Neural cell (in vitro differentiated cells): ENCODE measurements at regions not wholly inside any gene's neighbourhood (a gene's known extent, or its start where the extent isn't known, plus 50 kb on each side); places are given as distances from the start of the nearest gene placed in this dataset.

Experiments
- TF ChIP-seq, protein P1 (sequence below): fragments of 450-650 bp; IDR thresholded peaks from 2 replicates; pipeline ENCODE4 v1.5.1; 2014; ENCODE audit warnings: antibody characterized with exemption, mild to moderate bottlenecking, moderate library complexity; ENCODE audit not compliant: poor library complexity, severe bottlenecking
- TF ChIP-seq, protein P2 (sequence below): IDR thresholded peaks from 2 replicates; pipeline ENCODE4 v1.6.1; 2012; ENCODE audit warnings: borderline replicate concordance

DNA sequence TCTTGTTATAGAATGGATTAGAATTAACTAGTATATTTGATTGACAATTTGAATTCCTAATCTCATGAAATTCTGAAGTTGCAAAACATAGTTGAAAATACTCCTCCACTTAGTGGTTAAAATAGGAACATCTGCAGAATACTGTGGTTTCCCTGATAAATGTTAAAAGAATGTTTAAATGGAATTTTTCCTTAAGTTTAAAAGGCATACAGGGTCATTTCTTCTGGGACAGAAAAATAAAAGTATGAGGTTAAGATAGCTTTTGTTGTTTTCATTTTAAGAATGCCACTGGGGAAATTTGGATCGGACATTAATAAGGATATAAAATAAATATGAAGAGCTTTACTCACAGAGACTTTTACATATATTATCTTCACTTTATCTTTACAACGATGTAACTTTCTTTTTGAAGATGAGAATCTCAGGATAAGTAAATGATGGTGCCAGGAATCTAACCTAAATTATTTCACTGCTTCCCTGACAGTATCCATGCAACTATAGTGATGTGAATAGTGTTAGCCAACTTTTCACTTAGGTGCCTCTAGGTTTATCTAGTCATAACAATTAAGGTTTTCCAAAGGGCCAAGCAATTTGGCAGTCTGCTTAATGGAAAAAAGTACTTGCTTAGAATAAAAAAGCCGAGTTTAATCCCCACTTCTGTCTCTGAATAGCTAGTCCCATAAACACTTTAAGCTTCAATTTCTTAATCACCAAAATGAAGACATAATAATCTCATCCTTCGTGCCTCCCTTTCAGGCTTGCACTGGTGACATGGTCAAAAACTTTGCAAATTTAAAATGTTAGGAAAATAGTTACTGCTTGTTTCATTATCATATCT, 151.8 kb upstream of the STK17B start:
- TF ChIP-seq, protein P1, sequence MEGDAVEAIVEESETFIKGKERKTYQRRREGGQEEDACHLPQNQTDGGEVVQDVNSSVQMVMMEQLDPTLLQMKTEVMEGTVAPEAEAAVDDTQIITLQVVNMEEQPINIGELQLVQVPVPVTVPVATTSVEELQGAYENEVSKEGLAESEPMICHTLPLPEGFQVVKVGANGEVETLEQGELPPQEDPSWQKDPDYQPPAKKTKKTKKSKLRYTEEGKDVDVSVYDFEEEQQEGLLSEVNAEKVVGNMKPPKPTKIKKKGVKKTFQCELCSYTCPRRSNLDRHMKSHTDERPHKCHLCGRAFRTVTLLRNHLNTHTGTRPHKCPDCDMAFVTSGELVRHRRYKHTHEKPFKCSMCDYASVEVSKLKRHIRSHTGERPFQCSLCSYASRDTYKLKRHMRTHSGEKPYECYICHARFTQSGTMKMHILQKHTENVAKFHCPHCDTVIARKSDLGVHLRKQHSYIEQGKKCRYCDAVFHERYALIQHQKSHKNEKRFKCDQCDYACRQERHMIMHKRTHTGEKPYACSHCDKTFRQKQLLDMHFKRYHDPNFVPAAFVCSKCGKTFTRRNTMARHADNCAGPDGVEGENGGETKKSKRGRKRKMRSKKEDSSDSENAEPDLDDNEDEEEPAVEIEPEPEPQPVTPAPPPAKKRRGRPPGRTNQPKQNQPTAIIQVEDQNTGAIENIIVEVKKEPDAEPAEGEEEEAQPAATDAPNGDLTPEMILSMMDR = no peak
- TF ChIP-seq, protein P2, sequence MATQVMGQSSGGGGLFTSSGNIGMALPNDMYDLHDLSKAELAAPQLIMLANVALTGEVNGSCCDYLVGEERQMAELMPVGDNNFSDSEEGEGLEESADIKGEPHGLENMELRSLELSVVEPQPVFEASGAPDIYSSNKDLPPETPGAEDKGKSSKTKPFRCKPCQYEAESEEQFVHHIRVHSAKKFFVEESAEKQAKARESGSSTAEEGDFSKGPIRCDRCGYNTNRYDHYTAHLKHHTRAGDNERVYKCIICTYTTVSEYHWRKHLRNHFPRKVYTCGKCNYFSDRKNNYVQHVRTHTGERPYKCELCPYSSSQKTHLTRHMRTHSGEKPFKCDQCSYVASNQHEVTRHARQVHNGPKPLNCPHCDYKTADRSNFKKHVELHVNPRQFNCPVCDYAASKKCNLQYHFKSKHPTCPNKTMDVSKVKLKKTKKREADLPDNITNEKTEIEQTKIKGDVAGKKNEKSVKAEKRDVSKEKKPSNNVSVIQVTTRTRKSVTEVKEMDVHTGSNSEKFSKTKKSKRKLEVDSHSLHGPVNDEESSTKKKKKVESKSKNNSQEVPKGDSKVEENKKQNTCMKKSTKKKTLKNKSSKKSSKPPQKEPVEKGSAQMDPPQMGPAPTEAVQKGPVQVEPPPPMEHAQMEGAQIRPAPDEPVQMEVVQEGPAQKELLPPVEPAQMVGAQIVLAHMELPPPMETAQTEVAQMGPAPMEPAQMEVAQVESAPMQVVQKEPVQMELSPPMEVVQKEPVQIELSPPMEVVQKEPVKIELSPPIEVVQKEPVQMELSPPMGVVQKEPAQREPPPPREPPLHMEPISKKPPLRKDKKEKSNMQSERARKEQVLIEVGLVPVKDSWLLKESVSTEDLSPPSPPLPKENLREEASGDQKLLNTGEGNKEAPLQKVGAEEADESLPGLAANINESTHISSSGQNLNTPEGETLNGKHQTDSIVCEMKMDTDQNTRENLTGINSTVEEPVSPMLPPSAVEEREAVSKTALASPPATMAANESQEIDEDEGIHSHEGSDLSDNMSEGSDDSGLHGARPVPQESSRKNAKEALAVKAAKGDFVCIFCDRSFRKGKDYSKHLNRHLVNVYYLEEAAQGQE = no peak
